DMS53 treated with DMSO at 0.1 percent for 48 hours (cell line): ENCODE measurements at regions not wholly inside any gene's neighbourhood (a gene's known extent, or its start where the extent isn't known, plus 50 kb on each side); places are given as distances from the start of the nearest gene placed in this dataset.

Experiments used
- DNase-seq: peaks from one replicate; lab custom pipeline; 2025; ENCODE audit not compliant: unreplicated experiment; lab: John Stamatoyannopoulos, UW

- DNase-seq, result no peak
Measured at GRCh38 chr12:63090716-63091115, 60.3 kb downstream of the AVPR1A start.

- no peak for DNase-seq
Measured at GRCh38 chr12:63086149-63086915, 64.7 kb downstream of the AVPR1A start.

GRCh38 chr12:63085120-63085519 lies 65.9 kb downstream of the AVPR1A start:
- no peak for DNase-seq

- no peak for DNase-seq
Measured at GRCh38 chr12:63084501-63084900, 66.5 kb downstream of the AVPR1A start.

- DNase-seq, result no peak
Measured at GRCh38 chr12:63083046-63083445, 68.0 kb downstream of the AVPR1A start.

GRCh38 chr12:63079791-63080502 lies 71.1 kb downstream of the AVPR1A start:
- peak; percentile 21 for DNase-seq

- no peak for DNase-seq
Measured at GRCh38 chr12:63078906-63079305, 72.1 kb downstream of the AVPR1A start.

GRCh38 chr12:63075376-63076060 lies 75.5 kb downstream of the AVPR1A start:
- no peak for DNase-seq

GRCh38 chr12:63070709-63071108 lies 80.3 kb downstream of the AVPR1A start:
- no peak for DNase-seq

GRCh38 chr12:63069860-63070617 lies 81.0 kb downstream of the AVPR1A start:
- DNase-seq, result no peak

- peak; percentile 72 for DNase-seq
Measured at GRCh38 chr12:63068857-63069442, 82.1 kb downstream of the AVPR1A start.

- DNase-seq, result peak; percentile 51
Measured at GRCh38 chr12:63066782-63067181, 84.2 kb downstream of the AVPR1A start.

GRCh38 chr12:63066136-63066535 lies 84.9 kb downstream of the AVPR1A start:
- DNase-seq, result no peak

GRCh38 chr12:63064080-63064479 lies 86.9 kb downstream of the AVPR1A start:
- no peak for DNase-seq

GRCh38 chr12:63056649-63057048 lies 94.4 kb downstream of the AVPR1A start:
- DNase-seq, result no peak

GRCh38 chr12:63052696-63053095 lies 98.3 kb downstream of the AVPR1A start:
- no peak for DNase-seq

- DNase-seq, result peak; percentile 96
Measured at GRCh38 chr12:63047146-63047545, 103.9 kb downstream of the AVPR1A start.

- no peak for DNase-seq
Measured at GRCh38 chr12:63045020-63045860, 105.8 kb downstream of the AVPR1A start.

- no peak for DNase-seq
Measured at GRCh38 chr12:63042646-63043045, 107.7 kb upstream of the PPM1H start.

- DNase-seq, result no peak
Measured at GRCh38 chr12:63041601-63042000, 106.7 kb upstream of the PPM1H start.
